Coronary artery (tissue), 2 donors: ENCODE measurements at regions not wholly inside any gene's neighbourhood (a gene's known extent, or its start where the extent isn't known, plus 50 kb on each side); places are given as distances from the start of the nearest gene placed in this dataset.

ENCODE experiments used
- DNase-seq: peaks from one replicate; pipeline ENCODE4 v3.0.0-alpha.2; 2017; ENCODE audit warnings: low spot score
- H3K27ac ChIP-seq, 2 donors: fragments of 200-600 bp; sonication (generic); one replicate each; pipeline ENCODE4 v1.5.1; 2016 to 2019
- H3K4me3 ChIP-seq: fragments of 200-600 bp; sonication (generic); 2 replicates; pipeline ENCODE4 v1.5.1; 2016; ENCODE audit warnings: mild to moderate bottlenecking, moderate library complexity
- TF ChIP-seq, protein P1 (sequence below): fragments of 200-600 bp; sonication (generic); IDR thresholded peaks from one replicate; pipeline ENCODE4 v1.5.1; 2019; ENCODE audit warnings: antibody characterized with exemption

GRCh38 chr18:39960550-39960949 lies 1994.5 kb upstream of the PIK3C3 start:
- Histone ChIP-seq H3K27ac (no peak overlapping the region), H3K4me3 (no peak overlapping the region)
- TF ChIP-seq, protein P1, sequence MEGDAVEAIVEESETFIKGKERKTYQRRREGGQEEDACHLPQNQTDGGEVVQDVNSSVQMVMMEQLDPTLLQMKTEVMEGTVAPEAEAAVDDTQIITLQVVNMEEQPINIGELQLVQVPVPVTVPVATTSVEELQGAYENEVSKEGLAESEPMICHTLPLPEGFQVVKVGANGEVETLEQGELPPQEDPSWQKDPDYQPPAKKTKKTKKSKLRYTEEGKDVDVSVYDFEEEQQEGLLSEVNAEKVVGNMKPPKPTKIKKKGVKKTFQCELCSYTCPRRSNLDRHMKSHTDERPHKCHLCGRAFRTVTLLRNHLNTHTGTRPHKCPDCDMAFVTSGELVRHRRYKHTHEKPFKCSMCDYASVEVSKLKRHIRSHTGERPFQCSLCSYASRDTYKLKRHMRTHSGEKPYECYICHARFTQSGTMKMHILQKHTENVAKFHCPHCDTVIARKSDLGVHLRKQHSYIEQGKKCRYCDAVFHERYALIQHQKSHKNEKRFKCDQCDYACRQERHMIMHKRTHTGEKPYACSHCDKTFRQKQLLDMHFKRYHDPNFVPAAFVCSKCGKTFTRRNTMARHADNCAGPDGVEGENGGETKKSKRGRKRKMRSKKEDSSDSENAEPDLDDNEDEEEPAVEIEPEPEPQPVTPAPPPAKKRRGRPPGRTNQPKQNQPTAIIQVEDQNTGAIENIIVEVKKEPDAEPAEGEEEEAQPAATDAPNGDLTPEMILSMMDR, result no peak
- no peak for DNase-seq

DNA sequence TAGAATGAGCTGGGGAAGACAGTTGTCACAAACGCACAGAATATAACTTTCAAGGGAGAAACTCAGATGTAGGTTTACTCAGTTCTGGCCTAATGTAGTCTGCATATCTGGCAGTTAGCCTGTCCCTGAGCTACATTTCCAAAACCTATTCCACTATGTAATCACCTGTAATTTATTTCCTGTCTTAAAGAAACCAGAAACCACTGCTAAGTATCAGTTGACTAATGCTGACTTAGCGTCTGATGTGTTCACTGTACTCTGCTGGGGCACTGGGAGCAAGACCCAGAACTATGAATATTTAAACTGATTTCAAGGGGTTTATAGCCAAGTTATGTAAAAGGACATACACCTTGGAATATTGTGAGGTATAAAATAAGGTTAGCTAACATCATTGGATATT lies 1995.2 kb upstream of the PIK3C3 start:
- no peak overlapping the region for H3K27ac ChIP-seq
- H3K4me3 ChIP-seq, result no peak overlapping the region
- DNase-seq, result no peak
- TF ChIP-seq, protein P1, result no peak

DNA sequence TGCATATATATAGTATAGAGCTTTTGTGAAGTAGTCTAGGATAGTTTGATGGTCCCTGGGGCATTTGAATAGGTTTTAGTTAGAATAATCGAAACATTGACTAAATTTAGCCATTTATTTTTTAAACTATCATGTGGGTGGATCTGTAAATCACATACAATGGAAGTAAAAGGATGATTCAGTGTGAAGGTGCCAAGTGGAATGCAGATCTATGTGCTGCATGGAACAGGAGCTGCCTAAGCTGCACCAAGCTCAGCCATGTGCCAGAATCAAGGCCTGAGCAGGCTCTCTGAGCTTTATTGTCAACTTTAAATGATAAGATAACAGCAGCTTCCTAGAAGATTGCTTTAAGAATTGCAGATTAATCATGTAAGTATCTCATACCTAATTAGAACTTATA lies 1996.2 kb upstream of the PIK3C3 start:
- H3K27ac ChIP-seq, result no peak overlapping the region
- DNase-seq, result no peak
- TF ChIP-seq, protein P1, result no peak
- no peak overlapping the region for H3K4me3 ChIP-seq

DNA sequence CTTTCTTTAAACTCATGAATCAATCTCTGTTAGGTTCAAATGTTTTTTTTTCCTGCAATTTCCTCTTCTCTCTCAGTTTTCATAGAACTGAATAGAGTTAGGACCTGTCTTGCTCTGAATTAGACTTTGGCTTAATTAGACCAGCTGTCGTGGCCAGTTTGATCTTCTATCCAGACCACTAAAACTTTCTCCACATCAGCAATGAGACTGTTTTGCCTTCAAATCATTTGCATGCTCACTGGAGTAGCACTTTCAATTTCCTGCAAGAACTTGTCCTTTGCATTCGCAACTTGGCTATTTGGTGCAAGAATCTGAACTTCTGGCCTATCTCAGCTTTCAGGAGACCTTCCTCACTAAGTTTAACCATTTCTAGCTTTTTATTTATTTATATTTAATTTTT lies 2002.2 kb upstream of the PIK3C3 start:
- Histone ChIP-seq H3K27ac (no peak overlapping the region), H3K4me3 (no peak overlapping the region)
- TF ChIP-seq, protein P1, result no peak
- no peak for DNase-seq

DNA sequence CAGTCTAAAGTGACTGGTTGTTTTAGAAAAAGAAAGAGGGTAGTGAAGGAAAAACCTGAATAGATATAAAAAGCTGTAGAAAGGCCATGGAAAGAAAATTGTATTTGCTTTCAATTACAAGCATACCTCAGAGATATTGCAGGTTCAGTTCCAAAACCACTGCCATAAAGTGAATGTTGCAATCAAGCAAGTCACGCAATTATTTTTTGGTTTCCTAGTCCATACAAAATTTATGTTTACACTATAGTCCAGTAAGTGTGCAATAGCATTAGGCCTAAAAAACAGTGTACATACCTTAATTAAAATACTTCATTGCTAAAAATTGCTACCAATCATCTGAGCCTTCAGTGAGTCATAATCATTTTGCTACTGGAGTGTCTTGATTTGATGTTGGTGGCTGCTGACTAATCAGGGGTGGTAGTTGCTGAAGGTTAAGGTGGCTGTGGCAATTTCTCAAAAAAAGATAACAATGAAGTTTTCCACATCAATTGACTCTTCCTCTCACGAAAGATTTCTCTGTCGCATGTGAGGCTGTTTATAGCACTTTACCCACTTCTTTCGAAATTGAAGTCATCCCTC lies 2003.8 kb upstream of the PIK3C3 start:
- TF ChIP-seq, protein P1, result no peak
- H3K27ac ChIP-seq, result no peak overlapping the region
- H3K4me3 ChIP-seq, result no peak overlapping the region
- no peak for DNase-seq

- Histone ChIP-seq H3K27ac (no peak overlapping the region), H3K4me3 (no peak overlapping the region)
- TF ChIP-seq, protein P1, result no peak
- no peak for DNase-seq
Observed at GRCh38 chr18:39946623-39947061, 2008.4 kb upstream of the PIK3C3 start.

- DNase-seq, result no peak
- no peak overlapping the region for H3K27ac ChIP-seq
- no peak overlapping the region for H3K4me3 ChIP-seq
- TF ChIP-seq, protein P1, result no peak
Observed at GRCh38 chr18:39945076-39945475, 2010.0 kb upstream of the PIK3C3 start.
